ENCODE measurements at regions not wholly inside any gene's neighbourhood (a gene's known extent, or its start where the extent isn't known, plus 50 kb on each side); places are given as distances from the start of the nearest gene placed in this dataset.

- Mint-ChIP-seq H3K4me3 (no peak overlapping the region), H3K36me3 (no peaks in the 10 kb centered on the region), H3K27ac (no peak overlapping the region), H3K4me1 (peaks cover 10% of the 10 kb centered on the region), H3K9me3 (no peaks in the 10 kb centered on the region), H3K27me3 (ENCODE audit: insufficient read depth, low read depth) (peaks cover 2% of the 10 kb centered on the region)
- no peak overlapping the region for H3K4me3 ChIP-seq
- H3K4me2 ChIP-seq = no peak overlapping the region
- H4K20me1 ChIP-seq (ENCODE audit: low read depth) = no peaks in the 10 kb centered on the region
- H3K9ac ChIP-seq = no peak overlapping the region
- no peak for DNase-seq (ENCODE audit: low spot score)
- no peaks in the 10 kb centered on the region for H3K36me3 ChIP-seq
- H3K79me2 ChIP-seq (ENCODE audit: low read depth) = no peaks in the 10 kb centered on the region
- H3K4me1 ChIP-seq = no peaks in the 10 kb centered on the region
- H3K9me3 ChIP-seq (ENCODE audit: low read depth) = no peaks in the 10 kb centered on the region
- no peaks in the 10 kb centered on the region for H3K27me3 ChIP-seq
- H3F3A ChIP-seq (ENCODE audit: low read depth) = no peaks in the 10 kb centered on the region
- no peak overlapping the region for H3K27ac ChIP-seq
- TF ChIP-seq EZH2 (IDR thresholded peaks at IDR 0.05) (no peak), CTCF (IDR thresholded peaks at IDR 0.05) (no peak), EZH2phosphoT487 (IDR thresholded peaks at IDR 0.05) (no peak)
- H2AFZ ChIP-seq (replicated peaks) = no peak overlapping the region
Observed at GRCh38 chr2:187102381-187102780, 253.4 kb upstream of the ZSWIM2 start.

GRCh38 chr2:187098154-187098553 lies 249.2 kb upstream of the ZSWIM2 start:
- Histone ChIP-seq H3K4me1 (no peaks in the 10 kb centered on the region), H3F3A (ENCODE audit: low read depth) (no peaks in the 10 kb centered on the region), H3K4me3 (no peak overlapping the region), H3K4me2 (no peak overlapping the region), H3K27ac (no peak overlapping the region), H3K36me3 (no peaks in the 10 kb centered on the region), H4K20me1 (ENCODE audit: low read depth) (no peaks in the 10 kb centered on the region), H3K9me3 (ENCODE audit: low read depth) (no peaks in the 10 kb centered on the region), H3K79me2 (ENCODE audit: low read depth) (no peaks in the 10 kb centered on the region), H3K9ac (no peak overlapping the region), H2AFZ (replicated peaks) (no peak overlapping the region), H3K27me3 (no peaks in the 10 kb centered on the region)
- Mint-ChIP-seq H3K4me3 (no peak overlapping the region), H3K9me3 (no peaks in the 10 kb centered on the region), H3K27ac (no peak overlapping the region), H3K4me1 (no peaks in the 10 kb centered on the region), H3K27me3 (ENCODE audit: insufficient read depth, low read depth) (peaks cover 2% of the 10 kb centered on the region), H3K36me3 (no peaks in the 10 kb centered on the region)
- no peak for TF ChIP-seq CTCF (IDR thresholded peaks at IDR 0.05)
- no peak for DNase-seq (ENCODE audit: low spot score)

- H2AFZ ChIP-seq (replicated peaks) = no peak overlapping the region
- no peak for DNase-seq (ENCODE audit: low spot score)
- H3K27me3 Mint-ChIP-seq (ENCODE audit: insufficient read depth, low read depth) = peaks cover 2% of the 10 kb centered on the region
Observed at GRCh38 chr2:187093771-187094412, 244.9 kb upstream of the ZSWIM2 start.

More at GRCh38 chr2:187093771-187094412, 244.9 kb upstream of the ZSWIM2 start:
- Histone ChIP-seq H3K9ac (no peak overlapping the region), H3K4me3 (no peak overlapping the region), H3K4me1 (no peaks in the 10 kb centered on the region), H3F3A (ENCODE audit: low read depth) (no peaks in the 10 kb centered on the region), H3K27me3 (no peaks in the 10 kb centered on the region), H3K27ac (no peak overlapping the region), H3K9me3 (ENCODE audit: low read depth) (no peaks in the 10 kb centered on the region), H3K4me2 (no peak overlapping the region), H4K20me1 (ENCODE audit: low read depth) (no peaks in the 10 kb centered on the region), H3K36me3 (no peaks in the 10 kb centered on the region), H3K79me2 (ENCODE audit: low read depth) (no peaks in the 10 kb centered on the region)
- Mint-ChIP-seq H3K36me3 (no peaks in the 10 kb centered on the region), H3K9me3 (no peaks in the 10 kb centered on the region), H3K4me1 (no peaks in the 10 kb centered on the region), H3K27ac (no peak overlapping the region), H3K4me3 (no peak overlapping the region)
- TF ChIP-seq CTCF (IDR thresholded peaks at IDR 0.05) = no peak
- TF ChIP-seq EZH2 (IDR thresholded peaks at IDR 0.05) = no peak
- TF ChIP-seq EZH2phosphoT487 (IDR thresholded peaks at IDR 0.05) = no peak

All from neural progenitor cell (in vitro differentiated cells).